HEK293 (cell line): ENCODE measurements at regions not wholly inside any gene's neighbourhood (a gene's known extent, or its start where the extent isn't known, plus 50 kb on each side); places are given as distances from the start of the nearest gene placed in this dataset.

Experiments
- CTCF ChIP-seq: fragments of 450-650 bp; formaldehyde crosslinking; IDR thresholded peaks from 2 replicates; pipeline ENCODE4 v1.5.1; 2016; ENCODE audit warnings: missing biosample characterization, missing genetic modification characterization
- PRDM10 ChIP-seq: fragments of 450-650 bp; formaldehyde crosslinking; IDR thresholded peaks from 2 replicates; pipeline ENCODE4 v1.5.1; 2016; ENCODE audit warnings: missing biosample characterization, missing genetic modification characterization
- ZNF335 ChIP-seq: fragments of 450-650 bp; formaldehyde crosslinking; conservative IDR thresholded peaks from 2 replicates; pipeline ENCODE4 v1.5.1; 2016; ENCODE audit warnings: missing biosample characterization, missing genetic modification characterization

- TF ChIP-seq PRDM10 (tag by site-specific recombination) = no peak
- no peak for TF ChIP-seq CTCF (tag by site-specific recombination)
- no peak for TF ChIP-seq ZNF335 (tag by site-specific recombination)
Observed at GRCh38 chr10:129163531-129163930, 303.5 kb upstream of the MGMT start.
